DND-41 (cell line): ENCODE measurements at regions not wholly inside any gene's neighbourhood (a gene's known extent, or its start where the extent isn't known, plus 50 kb on each side); places are given as distances from the start of the nearest gene placed in this dataset.

ENCODE experiments used
- ATAC-seq: fragments of 200-7000 bp; cut with Tn5 transposase; 3 replicates; pipeline ENCODE4 v1.9.1; 2021; ENCODE audit warnings: low read depth; ENCODE audit not compliant: insufficient read depth
- DNase-seq: peaks from one replicate; pipeline ENCODE4 v3.0.0-alpha.2; 2020
- H2AFZ ChIP-seq: 2 replicates; pipeline ENCODE4 v1.6.0; 2012; ENCODE audit warnings: low read depth, low read length
- H3K27ac ChIP-seq: 2 replicates; pipeline ENCODE4 v1.5.1; 2012; ENCODE audit warnings: low read length, inconsistent platforms
- H3K27me3 ChIP-seq: fragments of 200-600 bp; sonication (generic); 2 replicates; pipeline ENCODE4 v1.6.0; 2012; ENCODE audit warnings: low read length, mild to moderate bottlenecking, inconsistent platforms; ENCODE audit not compliant: insufficient read depth, poor library complexity
- H3K36me3 ChIP-seq: 2 replicates; pipeline ENCODE4 v1.5.1; 2012; ENCODE audit warnings: low read length, inconsistent platforms; ENCODE audit not compliant: insufficient read depth
- H3K4me1 ChIP-seq: 2 replicates; pipeline ENCODE4 v1.5.1; 2012; ENCODE audit warnings: mild to moderate bottlenecking, low read length; ENCODE audit not compliant: insufficient read depth
- H3K4me2 ChIP-seq: 2 replicates; pipeline ENCODE4 v1.6.0; 2012; ENCODE audit warnings: mild to moderate bottlenecking, moderate library complexity, low read length, inconsistent platforms; ENCODE audit not compliant: insufficient read depth
- H3K4me3 ChIP-seq, 2 experiments: fragments of 200-600 bp in 1 of 2; shearing (Covaris generic) in 1 of 2; 2 replicates each; pipeline ENCODE4 v1.5.1; 2012 to 2016; ENCODE audit warnings: inconsistent platforms in 2 of 2, low read length in 2 of 2, mild to moderate bottlenecking in 2 of 2, low read depth in 1 of 2, moderate library complexity in 1 of 2
- H3K79me2 ChIP-seq: 2 replicates; pipeline ENCODE4 v1.6.0; 2012; ENCODE audit warnings: low read length, inconsistent platforms; ENCODE audit not compliant: insufficient read depth
- H3K9ac ChIP-seq: 2 replicates; pipeline ENCODE4 v1.6.0; 2012; ENCODE audit warnings: low read depth, mild to moderate bottlenecking, inconsistent platforms, low read length, moderate library complexity
- H3K9me3 ChIP-seq: 2 replicates; pipeline ENCODE4 v1.5.1; 2012; ENCODE audit warnings: low read length, moderate library complexity, mild to moderate bottlenecking, inconsistent platforms; ENCODE audit not compliant: insufficient read depth, severe bottlenecking
- H4K20me1 ChIP-seq: 2 replicates; pipeline ENCODE4 v1.6.0; 2012; ENCODE audit warnings: low read length; ENCODE audit not compliant: insufficient read depth
- CTCF ChIP-seq: IDR thresholded peaks from 2 replicates; pipeline ENCODE4 v1.5.1; 2012; ENCODE audit warnings: borderline replicate concordance, low read length, moderate library complexity, mild to moderate bottlenecking; ENCODE audit not compliant: poor library complexity, severe bottlenecking; ENCODE audit errors: extremely low read depth
- EZH2 ChIP-seq: IDR thresholded peaks from 3 replicates; pipeline ENCODE4 v1.6.1; 2012; ENCODE audit warnings: borderline replicate concordance, low read depth, mild to moderate bottlenecking, moderate library complexity, low read length, inconsistent platforms; ENCODE audit not compliant: severe bottlenecking

- no peaks in the 10 kb centered on the region for H3K79me2 ChIP-seq
- TF ChIP-seq CTCF: no peak
- TF ChIP-seq EZH2: no peak
- DNase-seq (no peak), ATAC-seq (no peak)
- no peak overlapping the region for H3K4me2 ChIP-seq
- H2AFZ ChIP-seq: no peak overlapping the region
- no peaks in the 10 kb centered on the region for H4K20me1 ChIP-seq
- H3K9me3 ChIP-seq: no peaks in the 10 kb centered on the region
- H3K27me3 ChIP-seq: no peaks in the 10 kb centered on the region
- H3K4me1 ChIP-seq: no peaks in the 10 kb centered on the region
- no peak overlapping the region for H3K27ac ChIP-seq
- H3K9ac ChIP-seq: no peak overlapping the region
- no peaks in the 10 kb centered on the region for H3K36me3 ChIP-seq
- no peak overlapping the region for H3K4me3 ChIP-seq
Measured at GRCh38 chr11:13896175-13896980, 66.1 kb upstream of the SPON1 start.

- H3K9ac ChIP-seq: no peak overlapping the region
- no peak overlapping the region for H3K4me3 ChIP-seq
- ATAC-seq (no peak), DNase-seq (no peak)
- no peaks in the 10 kb centered on the region for H3K4me1 ChIP-seq
- H3K9me3 ChIP-seq: no peaks in the 10 kb centered on the region
- H3K27ac ChIP-seq: no peak overlapping the region
- H3K79me2 ChIP-seq: no peaks in the 10 kb centered on the region
- no peak overlapping the region for H3K4me2 ChIP-seq
- no peaks in the 10 kb centered on the region for H3K27me3 ChIP-seq
- no peaks in the 10 kb centered on the region for H4K20me1 ChIP-seq
- H2AFZ ChIP-seq: no peak overlapping the region
- TF ChIP-seq CTCF (no peak), EZH2 (no peak)
- H3K36me3 ChIP-seq: no peaks in the 10 kb centered on the region
Measured at GRCh38 chr11:13896981-13897353, 65.6 kb upstream of the SPON1 start.

- no peak for ATAC-seq
- no peak for DNase-seq
- Histone ChIP-seq H3K36me3 (no peaks in the 10 kb centered on the region), H2AFZ (no peak overlapping the region), H3K9me3 (no peaks in the 10 kb centered on the region), H4K20me1 (no peaks in the 10 kb centered on the region), H3K4me1 (no peaks in the 10 kb centered on the region), H3K27me3 (no peaks in the 10 kb centered on the region), H3K9ac (no peak overlapping the region), H3K4me2 (no peak overlapping the region), H3K27ac (no peak overlapping the region), H3K4me3 (no peak overlapping the region), H3K79me2 (no peaks in the 10 kb centered on the region)
- TF ChIP-seq CTCF (no peak), EZH2 (no peak)
Measured at GRCh38 chr11:13897646-13898276, 64.8 kb upstream of the SPON1 start.
